ENCODE measurements at regions not wholly inside any gene's neighbourhood (a gene's known extent, or its start where the extent isn't known, plus 50 kb on each side); places are given as distances from the start of the nearest gene placed in this dataset.

DNA sequence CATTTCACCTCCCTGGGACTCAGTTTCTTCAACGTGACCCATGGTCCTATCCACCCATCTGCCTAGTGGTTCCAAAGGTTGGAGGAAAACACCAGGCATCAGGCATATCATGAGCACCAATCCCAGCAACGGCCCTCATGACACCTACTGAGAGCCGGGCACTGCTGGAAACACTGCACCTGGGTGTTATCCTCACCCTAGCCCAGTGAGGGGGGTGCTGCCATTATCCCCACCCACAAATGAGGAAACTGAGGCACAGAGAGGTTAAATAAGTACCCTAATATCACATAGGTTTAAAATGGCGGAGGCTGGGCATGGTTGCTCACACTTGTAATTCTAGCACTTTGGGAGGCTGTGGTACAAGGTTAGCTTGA lies 206.9 kb downstream of the MATN1 start:
- Histone ChIP-seq H3K9me3 (ENCODE audit: control insufficient read depth in 1 of 2, low read length in 2 of 2) (no peaks in the 10 kb centered on the region), H3K36me3 (ENCODE audit: control insufficient read depth in 1 of 2, insufficient read depth in 2 of 2, low read length in 2 of 2) (no peaks in the 10 kb centered on the region), H3K27ac (ENCODE audit: low read length) (no peak overlapping the region), H3K4me1 (ENCODE audit: control insufficient read depth in 1 of 2, insufficient read depth in 2 of 2, low read length in 2 of 2) (no peaks in the 10 kb centered on the region), H3K4me3 (ENCODE audit: low read depth in 1 of 2, low read length in 2 of 2) (no peak overlapping the region), H3K27me3 (ENCODE audit: low read depth, low read length) (no peaks in the 10 kb centered on the region)

DNA sequence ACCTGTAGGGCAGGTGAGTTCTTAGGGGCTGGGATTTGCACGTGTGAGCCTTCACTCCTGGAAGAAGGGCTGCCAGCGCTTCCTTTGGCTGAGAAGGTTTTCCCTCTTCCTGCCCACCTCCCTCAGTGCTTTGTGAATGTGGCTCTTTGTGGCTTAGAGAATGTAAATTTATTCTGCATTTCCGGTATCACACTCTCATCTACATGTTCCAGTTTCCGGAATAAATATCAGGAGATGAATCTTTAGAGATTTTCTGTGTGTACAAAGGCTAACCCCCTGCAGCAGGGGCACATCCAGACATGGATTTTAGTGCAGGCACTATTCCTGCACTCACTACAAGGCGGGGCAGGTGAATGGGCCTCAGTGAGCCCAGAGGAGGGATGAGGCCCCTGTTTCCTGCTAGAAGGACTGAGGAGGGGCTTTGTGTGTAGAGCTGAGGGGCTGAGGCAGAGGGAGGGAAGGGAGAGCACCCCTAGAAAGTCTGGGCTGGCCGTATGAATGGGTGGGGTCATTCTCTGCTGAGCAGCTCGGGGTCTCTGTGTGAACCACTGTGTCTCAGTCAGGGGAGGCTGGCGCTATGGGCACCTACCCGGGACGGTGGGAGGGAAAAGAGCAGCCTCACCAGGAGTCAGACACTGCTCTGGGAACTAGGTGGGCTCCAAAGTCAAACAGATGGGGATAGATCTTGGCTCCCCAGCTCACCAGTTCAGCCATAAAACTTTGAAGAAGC lies 207.5 kb downstream of the MATN1 start:
- Histone ChIP-seq H3K9me3 (ENCODE audit: control insufficient read depth in 1 of 2, low read length in 2 of 2) (no peaks in the 10 kb centered on the region), H3K4me1 (ENCODE audit: control insufficient read depth in 1 of 2, insufficient read depth in 2 of 2, low read length in 2 of 2) (no peaks in the 10 kb centered on the region), H3K27me3 (ENCODE audit: low read depth, low read length) (no peaks in the 10 kb centered on the region), H3K36me3 (ENCODE audit: control insufficient read depth in 1 of 2, insufficient read depth in 2 of 2, low read length in 2 of 2) (no peaks in the 10 kb centered on the region), H3K27ac (ENCODE audit: low read length) (no peak overlapping the region), H3K4me3 (ENCODE audit: low read depth in 1 of 2, low read length in 2 of 2) (no peak overlapping the region)

DNA sequence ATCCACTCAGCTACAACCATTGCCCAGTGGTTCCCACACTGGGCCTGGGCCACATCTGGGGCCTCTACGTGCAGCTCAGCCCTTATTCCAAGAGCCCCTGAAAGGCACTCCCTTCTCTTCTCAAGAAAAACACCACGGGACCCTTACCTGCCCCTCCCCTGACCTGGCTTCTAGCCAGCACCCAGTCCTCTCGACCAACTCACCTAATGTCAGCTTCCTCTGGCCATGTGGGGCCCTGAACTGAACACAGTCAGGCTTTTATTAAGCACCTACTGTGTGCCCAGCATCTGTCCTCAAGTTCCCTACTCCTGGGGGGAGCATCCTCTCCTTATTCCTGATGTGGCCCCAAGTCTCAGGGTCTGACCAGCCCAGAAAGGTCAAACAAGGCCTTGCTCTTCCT lies 208.4 kb downstream of the MATN1 start:
- Histone ChIP-seq H3K27me3 (ENCODE audit: low read depth, low read length) (no peaks in the 10 kb centered on the region), H3K36me3 (ENCODE audit: control insufficient read depth in 1 of 2, insufficient read depth in 2 of 2, low read length in 2 of 2) (no peaks in the 10 kb centered on the region), H3K4me1 (ENCODE audit: control insufficient read depth in 1 of 2, insufficient read depth in 2 of 2, low read length in 2 of 2) (no peaks in the 10 kb centered on the region), H3K4me3 (ENCODE audit: low read depth in 1 of 2, low read length in 2 of 2) (no peak overlapping the region), H3K27ac (ENCODE audit: low read length) (no peak overlapping the region), H3K9me3 (ENCODE audit: control insufficient read depth in 1 of 2, low read length in 2 of 2) (no peaks in the 10 kb centered on the region)

DNA sequence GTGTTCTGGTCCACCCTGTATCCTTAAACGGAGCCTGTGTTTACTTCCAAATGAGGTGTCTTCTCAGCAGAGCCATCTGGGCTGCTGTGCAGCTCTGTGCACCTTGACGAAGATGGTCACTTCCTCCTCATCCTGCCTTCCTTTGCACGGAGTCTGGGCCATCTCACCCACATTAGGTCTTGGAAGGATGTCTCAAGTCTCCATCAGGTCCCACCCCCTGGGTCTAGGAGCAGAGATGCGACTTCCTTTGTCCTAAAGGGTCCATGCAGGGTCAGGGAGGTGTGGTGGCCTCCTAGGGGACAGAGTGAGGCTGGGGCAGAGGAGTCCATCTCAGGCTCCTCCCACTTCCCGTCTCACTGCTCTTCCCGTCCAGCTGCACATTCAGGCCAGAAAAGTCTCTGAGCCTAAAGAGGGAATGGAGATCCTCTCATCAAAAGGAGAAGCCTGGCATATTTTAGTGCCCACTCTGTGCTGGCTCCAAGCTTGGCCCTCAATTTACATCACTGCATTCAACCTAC lies 209.2 kb downstream of the MATN1 start:
- Histone ChIP-seq H3K27me3 (ENCODE audit: low read depth, low read length) (no peaks in the 10 kb centered on the region), H3K9me3 (ENCODE audit: control insufficient read depth in 1 of 2, low read length in 2 of 2) (no peaks in the 10 kb centered on the region), H3K36me3 (ENCODE audit: control insufficient read depth in 1 of 2, insufficient read depth in 2 of 2, low read length in 2 of 2) (no peaks in the 10 kb centered on the region), H3K4me3 (ENCODE audit: low read depth in 1 of 2, low read length in 2 of 2) (no peak overlapping the region), H3K4me1 (ENCODE audit: control insufficient read depth in 1 of 2, insufficient read depth in 2 of 2, low read length in 2 of 2) (no peaks in the 10 kb centered on the region), H3K27ac (ENCODE audit: low read length) (no peak overlapping the region)

DNA sequence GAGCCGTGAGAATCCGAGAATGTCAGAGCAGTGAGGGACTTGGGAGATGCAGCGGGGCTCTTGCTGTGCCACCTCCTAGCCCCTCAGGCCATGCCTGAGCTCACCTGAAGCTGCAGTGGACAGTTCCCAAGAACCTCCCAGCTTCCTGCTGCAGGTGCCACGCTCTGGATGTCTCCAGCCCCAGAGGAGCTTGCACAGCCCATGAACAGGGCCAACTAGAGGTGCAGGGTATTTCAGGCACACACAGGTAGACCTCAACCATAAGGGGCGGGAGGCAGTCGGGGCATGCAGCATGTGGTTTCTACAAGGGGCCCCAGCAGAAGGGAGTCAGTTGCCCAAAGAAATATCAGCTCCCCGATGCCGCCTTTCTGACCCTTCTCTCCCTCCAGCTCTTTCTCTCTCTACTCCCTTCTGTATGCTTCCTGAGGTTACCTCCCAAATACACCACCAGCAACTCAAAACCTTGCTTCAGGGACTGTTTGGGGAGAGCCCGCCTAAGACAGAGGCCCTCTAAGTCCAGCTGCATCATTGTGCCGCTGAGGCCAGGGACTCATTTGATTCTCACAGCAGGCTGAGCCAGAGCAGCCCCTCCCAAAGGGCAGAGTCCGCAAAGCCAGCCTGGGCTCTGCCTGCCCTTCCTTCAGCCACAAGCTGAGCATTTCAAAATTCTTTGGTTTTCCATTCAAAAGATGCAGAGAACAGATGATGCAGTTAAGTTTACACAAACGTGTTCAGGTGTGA lies 209.8 kb downstream of the MATN1 start:
- no peaks in the 10 kb centered on the region for H3K36me3 ChIP-seq (ENCODE audit: control insufficient read depth in 1 of 2, insufficient read depth in 2 of 2, low read length in 2 of 2)
- H3K9me3 ChIP-seq (ENCODE audit: control insufficient read depth in 1 of 2, low read length in 2 of 2): no peaks in the 10 kb centered on the region
- no peak overlapping the region for H3K27ac ChIP-seq (ENCODE audit: low read length)
- no peaks in the 10 kb centered on the region for H3K27me3 ChIP-seq (ENCODE audit: low read depth, low read length)
- no peaks in the 10 kb centered on the region for H3K4me1 ChIP-seq (ENCODE audit: control insufficient read depth in 1 of 2, insufficient read depth in 2 of 2, low read length in 2 of 2)
- H3K4me3 ChIP-seq (ENCODE audit: low read depth in 1 of 2, low read length in 2 of 2): no peak overlapping the region

DNA sequence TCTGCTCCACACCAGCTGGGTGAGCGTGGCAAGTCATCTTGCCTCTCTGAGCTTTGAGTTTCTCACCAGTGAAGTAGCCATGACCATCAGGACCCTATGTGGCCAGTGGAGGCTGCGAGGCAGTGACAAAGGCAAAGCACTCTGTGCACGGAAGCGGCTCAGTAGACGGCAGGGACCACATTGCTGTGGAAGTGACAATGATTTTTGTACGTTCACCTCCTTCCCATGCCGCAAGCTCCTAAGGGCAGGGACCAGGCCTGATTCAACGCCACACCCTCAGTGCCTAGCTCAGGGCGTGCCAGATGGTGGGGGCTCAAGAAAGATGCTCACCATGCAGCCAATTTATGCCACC lies 210.5 kb downstream of the MATN1 start:
- H3K4me1 ChIP-seq (ENCODE audit: control insufficient read depth in 1 of 2, insufficient read depth in 2 of 2, low read length in 2 of 2): no peaks in the 10 kb centered on the region
- H3K27me3 ChIP-seq (ENCODE audit: low read depth, low read length): no peaks in the 10 kb centered on the region
- no peaks in the 10 kb centered on the region for H3K9me3 ChIP-seq (ENCODE audit: control insufficient read depth in 1 of 2, low read length in 2 of 2)
- H3K27ac ChIP-seq (ENCODE audit: low read length): no peak overlapping the region
- H3K4me3 ChIP-seq (ENCODE audit: low read depth in 1 of 2, low read length in 2 of 2): no peak overlapping the region
- no peaks in the 10 kb centered on the region for H3K36me3 ChIP-seq (ENCODE audit: control insufficient read depth in 1 of 2, insufficient read depth in 2 of 2, low read length in 2 of 2)

DNA sequence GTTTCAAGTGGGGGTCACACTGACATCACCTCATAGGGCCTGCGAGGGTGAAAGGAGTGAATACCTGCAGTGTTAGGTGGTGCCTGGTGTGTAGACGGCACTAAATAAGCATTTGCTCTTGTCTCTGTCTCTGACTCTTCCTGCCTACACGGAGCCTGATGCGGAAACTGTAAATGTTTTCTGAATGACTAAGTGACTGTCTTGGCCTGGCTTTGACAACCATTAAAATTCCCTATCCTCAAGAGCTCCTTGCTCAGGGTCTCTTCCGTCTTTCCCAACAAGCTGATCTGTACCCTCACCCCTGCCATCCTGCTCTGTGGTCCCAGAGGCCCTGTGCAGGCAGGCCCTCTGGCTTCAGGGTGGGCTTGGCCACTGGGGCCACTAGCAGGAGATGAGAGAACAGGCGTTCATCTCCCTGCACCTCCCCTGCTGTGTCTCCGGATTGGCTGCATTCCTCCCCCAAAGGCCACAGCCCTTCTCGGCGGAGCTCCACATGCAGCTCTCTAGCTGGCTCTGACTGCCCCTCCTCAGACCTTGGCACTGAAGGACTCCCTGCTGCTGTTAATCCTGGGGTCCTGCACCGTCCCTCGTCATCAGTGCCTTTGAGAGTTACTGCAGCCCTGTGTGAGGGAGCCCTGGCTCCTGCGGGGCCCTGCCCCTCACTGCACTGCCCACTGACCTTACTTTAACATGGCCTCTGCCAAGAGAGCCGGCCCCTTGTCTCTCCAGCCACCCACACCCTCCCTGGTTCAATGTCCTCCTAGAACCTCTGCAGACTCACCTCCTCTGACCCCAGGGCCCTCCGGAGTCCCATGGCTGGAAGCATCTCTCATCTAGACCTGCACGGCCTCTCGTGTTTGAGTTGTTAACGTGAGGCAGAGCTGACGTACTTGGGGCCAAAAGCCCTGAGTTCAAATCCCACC lies 211.1 kb downstream of the MATN1 start:
- Histone ChIP-seq H3K4me1 (ENCODE audit: control insufficient read depth in 1 of 2, insufficient read depth in 2 of 2, low read length in 2 of 2) (no peaks in the 10 kb centered on the region), H3K27me3 (ENCODE audit: low read depth, low read length) (no peaks in the 10 kb centered on the region), H3K36me3 (ENCODE audit: control insufficient read depth in 1 of 2, insufficient read depth in 2 of 2, low read length in 2 of 2) (no peaks in the 10 kb centered on the region), H3K4me3 (ENCODE audit: low read depth in 1 of 2, low read length in 2 of 2) (no peak overlapping the region), H3K9me3 (ENCODE audit: control insufficient read depth in 1 of 2, low read length in 2 of 2) (no peaks in the 10 kb centered on the region), H3K27ac (ENCODE audit: low read length) (no peak overlapping the region)

DNA sequence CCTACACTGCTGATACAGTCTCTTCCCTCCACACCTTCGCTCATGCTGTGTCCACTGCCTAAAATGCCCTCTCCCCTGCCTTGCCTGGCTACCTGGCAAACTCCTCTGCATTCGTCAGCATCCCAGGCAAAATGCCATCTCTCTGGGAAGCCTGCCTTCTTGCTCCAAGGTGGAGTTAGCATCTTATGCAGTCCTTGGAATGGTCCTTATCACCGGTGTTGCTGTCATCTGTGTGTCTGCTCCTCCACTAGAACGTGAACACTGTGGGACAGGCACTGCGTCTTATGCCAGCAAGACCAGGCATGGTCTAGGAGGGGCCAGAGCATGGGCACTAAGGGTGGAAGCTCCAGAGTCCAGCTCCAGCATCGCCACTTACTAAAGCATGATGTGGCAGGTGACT lies 211.8 kb downstream of the MATN1 start:
- no peaks in the 10 kb centered on the region for H3K27me3 ChIP-seq (ENCODE audit: low read depth, low read length)
- no peak overlapping the region for H3K4me3 ChIP-seq (ENCODE audit: low read depth in 1 of 2, low read length in 2 of 2)
- H3K9me3 ChIP-seq (ENCODE audit: control insufficient read depth in 1 of 2, low read length in 2 of 2): no peaks in the 10 kb centered on the region
- no peaks in the 10 kb centered on the region for H3K4me1 ChIP-seq (ENCODE audit: control insufficient read depth in 1 of 2, insufficient read depth in 2 of 2, low read length in 2 of 2)
- H3K36me3 ChIP-seq (ENCODE audit: control insufficient read depth in 1 of 2, insufficient read depth in 2 of 2, low read length in 2 of 2): no peaks in the 10 kb centered on the region
- H3K27ac ChIP-seq (ENCODE audit: low read length): no peak overlapping the region

DNA sequence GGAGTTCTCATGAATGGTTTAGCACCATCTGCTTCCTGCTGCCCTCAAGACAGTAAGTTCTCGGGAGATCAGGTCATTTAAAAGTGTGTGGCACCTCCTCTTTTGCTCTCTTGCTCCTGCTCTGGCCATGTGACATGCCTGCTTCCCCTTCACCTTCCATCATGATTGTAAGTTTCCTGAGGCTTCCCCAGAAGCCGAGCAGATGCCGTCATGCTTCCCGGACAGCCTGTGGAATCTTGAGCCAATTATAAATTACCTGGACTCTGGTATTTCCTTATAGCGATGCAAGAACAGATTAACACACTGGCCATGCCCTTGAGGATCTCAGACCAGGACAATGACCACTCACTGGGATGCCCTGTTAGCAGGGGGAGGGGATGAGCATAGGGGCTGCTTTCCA lies 212.3 kb downstream of the MATN1 start:
- Histone ChIP-seq H3K27ac (ENCODE audit: low read length) (no peak overlapping the region), H3K9me3 (ENCODE audit: control insufficient read depth in 1 of 2, low read length in 2 of 2) (no peaks in the 10 kb centered on the region), H3K36me3 (ENCODE audit: control insufficient read depth in 1 of 2, insufficient read depth in 2 of 2, low read length in 2 of 2) (no peaks in the 10 kb centered on the region), H3K27me3 (ENCODE audit: low read depth, low read length) (no peaks in the 10 kb centered on the region), H3K4me3 (ENCODE audit: low read depth in 1 of 2, low read length in 2 of 2) (no peak overlapping the region), H3K4me1 (ENCODE audit: control insufficient read depth in 1 of 2, insufficient read depth in 2 of 2, low read length in 2 of 2) (no peaks in the 10 kb centered on the region)

DNA sequence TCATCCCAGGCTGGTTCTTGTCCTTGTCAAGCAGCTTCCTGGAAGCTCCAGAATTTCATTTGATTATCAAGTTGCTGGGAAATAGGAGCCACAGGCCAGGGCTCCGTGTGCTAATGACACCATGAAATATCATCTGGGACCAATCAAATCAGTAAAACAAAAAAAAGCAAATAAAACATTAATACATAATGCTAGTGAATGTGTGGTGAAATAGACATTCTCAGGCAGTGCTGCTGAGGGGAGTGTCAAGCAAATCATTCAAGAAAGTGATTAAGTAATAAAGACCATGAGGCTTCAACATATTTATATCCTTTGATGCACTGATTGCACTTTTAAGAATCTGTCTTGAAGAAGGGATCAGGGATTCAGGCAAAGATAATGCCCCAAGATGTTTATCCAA lies 213.7 kb downstream of the MATN1 start:
- H3K27me3 ChIP-seq (ENCODE audit: low read depth, low read length): no peaks in the 10 kb centered on the region
- no peak overlapping the region for H3K27ac ChIP-seq (ENCODE audit: low read length)
- H3K4me1 ChIP-seq (ENCODE audit: control insufficient read depth in 1 of 2, insufficient read depth in 2 of 2, low read length in 2 of 2): no peaks in the 10 kb centered on the region
- H3K4me3 ChIP-seq (ENCODE audit: low read depth in 1 of 2, low read length in 2 of 2): no peak overlapping the region
- no peaks in the 10 kb centered on the region for H3K9me3 ChIP-seq (ENCODE audit: control insufficient read depth in 1 of 2, low read length in 2 of 2)
- H3K36me3 ChIP-seq (ENCODE audit: control insufficient read depth in 1 of 2, insufficient read depth in 2 of 2, low read length in 2 of 2): no peaks in the 10 kb centered on the region

DNA sequence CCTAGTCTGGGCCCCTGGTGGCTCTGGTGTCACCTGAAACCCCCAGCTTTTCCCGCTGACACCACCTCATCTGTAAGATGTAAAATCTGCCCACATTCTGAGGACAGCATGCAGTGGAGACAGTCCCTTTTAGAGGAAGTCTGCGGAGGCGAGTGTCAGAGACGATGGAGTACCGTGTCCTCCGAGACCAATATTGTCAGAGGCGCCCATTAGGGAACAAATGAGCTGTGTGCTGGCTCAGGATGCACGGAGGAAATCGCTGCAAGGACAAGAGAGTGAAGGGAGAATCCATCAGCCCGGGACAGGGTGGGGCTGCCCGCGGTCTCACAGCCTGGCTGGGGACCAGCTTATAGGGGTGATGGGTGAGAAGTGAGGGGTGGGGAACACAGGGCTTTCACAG lies 214.8 kb downstream of the MATN1 start:
- H3K27me3 ChIP-seq (ENCODE audit: low read depth, low read length): no peaks in the 10 kb centered on the region
- no peaks in the 10 kb centered on the region for H3K9me3 ChIP-seq (ENCODE audit: control insufficient read depth in 1 of 2, low read length in 2 of 2)

More for the DNA sequence above, 214.8 kb downstream of the MATN1 start:
- Histone ChIP-seq H3K36me3 (ENCODE audit: control insufficient read depth in 1 of 2, insufficient read depth in 2 of 2, low read length in 2 of 2) (no peaks in the 10 kb centered on the region), H3K27ac (ENCODE audit: low read length) (no peak overlapping the region), H3K4me1 (ENCODE audit: control insufficient read depth in 1 of 2, insufficient read depth in 2 of 2, low read length in 2 of 2) (no peaks in the 10 kb centered on the region), H3K4me3 (ENCODE audit: low read depth in 1 of 2, low read length in 2 of 2) (no peak overlapping the region)
